Fibroblast of skin of right quadriceps (primary cell): ENCODE measurements at regions not wholly inside any gene's neighbourhood (a gene's known extent, or its start where the extent isn't known, plus 50 kb on each side); places are given as distances from the start of the nearest gene placed in this dataset.
A peak's percentile ranks its signal among the peaks of the same experiment; 100 is the strongest.
"Not testable (repeated sequence)": the region's sequence is repeated elsewhere in the genome, so short reads cannot be mapped to it uniquely, and the experiment has no call there.

Experiments used
- DNase-seq: peaks from one replicate; pipeline ENCODE4 v3.0.0-alpha.2; 2013

DNA sequence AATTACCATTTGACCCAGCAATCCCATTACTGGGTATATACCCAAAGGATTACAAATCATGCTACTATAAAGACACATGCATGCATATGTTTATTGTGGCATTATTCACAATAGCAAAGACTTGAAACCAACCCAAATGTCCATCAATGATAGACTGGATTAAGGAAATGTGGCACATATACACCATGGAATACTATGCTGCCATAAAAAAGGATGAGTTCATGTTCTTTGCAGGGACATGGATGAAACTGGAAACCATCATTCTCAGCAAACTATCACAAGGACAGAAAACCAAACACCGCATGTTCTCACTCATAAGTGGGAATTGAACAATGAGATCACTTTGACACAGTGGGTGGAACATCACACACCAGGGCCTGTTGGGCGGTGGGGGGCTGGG is 83.9 kb upstream of the MAP3K1 start:
- not testable (repeated sequence) for DNase-seq

- DNase-seq, result no peak
Measured at GRCh38 chr5:56729488-56729887, 85.9 kb upstream of the MAP3K1 start.

DNA sequence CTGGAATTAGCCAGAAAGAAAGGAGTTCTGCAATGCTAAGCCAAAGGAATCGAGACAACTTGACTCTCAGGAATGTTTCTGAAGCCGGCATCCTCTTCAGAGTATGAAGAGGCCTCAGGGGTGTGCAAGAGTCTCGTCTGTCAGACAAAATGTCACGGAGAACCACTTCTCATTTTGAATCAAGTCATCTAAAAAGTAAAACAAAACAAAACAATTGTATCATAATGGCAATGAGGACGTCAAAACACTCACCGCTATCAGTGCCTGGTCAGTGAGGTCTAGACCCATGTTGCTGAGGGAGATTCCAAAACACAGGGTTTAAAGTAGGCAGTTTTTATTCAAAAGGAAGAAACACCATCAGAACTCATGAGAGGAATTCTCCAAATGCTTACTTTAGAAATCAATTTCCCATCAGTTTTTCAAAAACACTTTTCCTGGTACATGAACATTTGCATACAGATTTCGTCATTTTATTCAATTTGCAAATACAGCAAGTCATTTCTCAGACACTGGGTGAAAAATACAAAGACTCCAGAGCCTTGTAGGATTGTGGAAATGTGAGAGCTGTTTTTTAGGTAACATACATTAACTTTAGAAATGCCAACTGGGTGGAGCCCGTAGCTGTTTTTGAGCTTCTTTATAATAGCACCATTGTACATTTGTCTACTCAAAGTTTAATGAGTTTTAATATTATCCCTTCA is 89.5 kb upstream of the MAP3K1 start:
- DNase-seq, result no peak

DNA sequence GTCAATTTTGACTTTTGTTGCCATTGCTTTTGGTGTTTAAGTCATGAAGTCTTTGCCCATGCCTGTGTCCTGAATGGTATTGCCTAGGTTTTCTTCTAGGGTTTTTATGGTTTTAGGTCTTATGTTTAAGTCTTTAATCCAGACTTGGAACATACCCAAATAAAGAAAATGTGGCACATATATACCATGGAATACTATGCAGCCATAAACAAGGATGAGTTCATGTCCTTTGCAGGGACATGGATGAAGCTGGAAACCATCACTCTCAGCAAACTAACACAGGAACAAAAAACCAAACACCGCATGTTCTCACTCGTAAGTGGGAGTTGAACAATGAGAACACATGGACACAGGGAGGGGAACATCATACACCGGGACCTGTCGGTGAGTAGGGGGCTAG is 90.5 kb upstream of the MAP3K1 start:
- DNase-seq, result not testable (repeated sequence)

GRCh38 chr5:56722317-56722716 is 93.0 kb upstream of the MAP3K1 start:
- DNase-seq, result no peak

GRCh38 chr5:56717253-56717987 is 97.9 kb upstream of the MAP3K1 start:
- no peak for DNase-seq

DNA sequence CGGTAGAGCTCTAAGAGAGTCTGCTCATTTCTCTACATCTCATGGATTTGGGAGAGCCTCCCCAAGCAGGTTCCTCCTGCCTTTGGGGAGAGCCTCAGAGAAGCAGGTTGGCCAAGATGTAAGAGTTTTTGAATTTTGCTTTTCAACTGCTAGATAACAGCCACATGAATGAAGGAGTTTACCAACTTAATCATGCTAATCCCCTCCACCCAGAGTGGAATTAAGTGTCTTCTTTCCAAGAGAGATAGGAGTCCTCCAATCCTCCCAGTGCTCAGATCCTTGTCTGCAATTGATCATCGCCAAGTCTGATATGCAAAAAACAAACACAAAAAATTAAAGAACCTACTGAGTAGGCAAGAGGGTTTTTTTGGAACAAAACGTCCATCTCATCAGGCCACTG is 99.4 kb upstream of the MAP3K1 start:
- DNase-seq, result no peak

GRCh38 chr5:56712895-56713591 is 102.3 kb upstream of the MAP3K1 start:
- no peak for DNase-seq

- DNase-seq, result peak; percentile 92
Measured at GRCh38 chr5:56710826-56711590, 104.3 kb upstream of the MAP3K1 start.

GRCh38 chr5:56706504-56706903 is 108.8 kb upstream of the MAP3K1 start:
- DNase-seq, result no peak

DNA sequence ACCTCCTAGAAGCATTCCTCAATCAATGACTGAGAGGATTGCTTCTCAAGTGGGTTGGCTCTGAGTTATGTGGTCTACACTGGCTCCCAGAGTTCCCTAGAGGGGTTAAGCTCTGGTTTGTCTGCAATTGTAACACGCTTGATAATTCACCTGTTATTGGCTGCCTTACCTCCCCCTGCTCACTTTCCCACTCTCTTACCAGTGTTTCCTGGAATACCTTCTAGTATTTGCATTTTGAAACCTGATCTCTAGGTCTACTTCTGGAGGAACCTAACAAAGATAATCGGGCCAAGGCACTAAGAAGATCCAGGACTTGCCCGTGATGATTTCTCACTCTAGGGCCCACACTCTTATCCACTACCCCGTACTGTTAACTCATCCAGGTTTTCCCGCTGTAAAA is 110.1 kb upstream of the MAP3K1 start:
- no peak for DNase-seq

- DNase-seq, result no peak
Measured at GRCh38 chr5:56703952-56704351, 111.4 kb upstream of the MAP3K1 start.

GRCh38 chr5:56700711-56701110 is 114.6 kb upstream of the MAP3K1 start:
- DNase-seq, result no peak

DNA sequence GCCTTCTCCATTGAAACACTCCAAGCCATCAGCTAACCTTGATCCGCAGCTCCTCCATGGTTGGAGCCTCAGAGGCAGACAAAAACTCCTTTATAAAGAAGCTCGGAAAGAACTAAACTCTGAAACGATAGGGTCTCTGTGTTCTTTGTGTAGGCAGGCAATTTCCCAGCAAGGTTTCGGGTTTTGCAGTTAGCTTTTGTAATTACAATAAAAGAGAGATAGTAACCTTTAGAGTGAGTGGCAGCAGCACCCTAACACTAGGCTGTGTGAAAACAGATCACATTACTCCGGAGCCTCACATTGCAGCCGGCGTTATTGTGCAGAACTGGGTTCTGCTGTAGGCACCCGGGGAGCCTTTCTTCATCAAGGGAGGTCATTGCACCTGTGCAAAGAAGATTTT is 115.8 kb upstream of the MAP3K1 start:
- no peak for DNase-seq

- no peak for DNase-seq
Measured at GRCh38 chr5:56698463-56699381, 116.6 kb upstream of the MAP3K1 start.

DNA sequence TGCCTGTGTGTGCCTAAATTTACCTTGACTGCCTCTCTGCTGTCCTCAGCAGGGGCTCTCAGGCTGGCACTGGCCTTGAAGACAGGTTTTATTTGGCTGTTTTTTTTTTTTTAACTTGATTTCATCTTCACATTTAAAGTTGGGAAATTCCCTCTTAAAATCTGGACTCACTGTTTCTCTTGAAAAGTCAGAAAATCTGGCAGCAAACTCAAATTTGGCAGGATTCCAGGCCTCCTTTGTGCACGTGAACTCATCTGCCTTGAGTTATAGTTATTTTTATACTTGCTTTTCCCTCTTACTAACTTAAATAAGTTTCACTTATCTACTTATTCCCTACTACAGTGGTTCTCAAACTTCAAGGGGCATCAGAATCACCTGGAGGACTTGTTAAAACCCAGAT is 118.4 kb upstream of the MAP3K1 start:
- DNase-seq, result peak; percentile 76

DNA sequence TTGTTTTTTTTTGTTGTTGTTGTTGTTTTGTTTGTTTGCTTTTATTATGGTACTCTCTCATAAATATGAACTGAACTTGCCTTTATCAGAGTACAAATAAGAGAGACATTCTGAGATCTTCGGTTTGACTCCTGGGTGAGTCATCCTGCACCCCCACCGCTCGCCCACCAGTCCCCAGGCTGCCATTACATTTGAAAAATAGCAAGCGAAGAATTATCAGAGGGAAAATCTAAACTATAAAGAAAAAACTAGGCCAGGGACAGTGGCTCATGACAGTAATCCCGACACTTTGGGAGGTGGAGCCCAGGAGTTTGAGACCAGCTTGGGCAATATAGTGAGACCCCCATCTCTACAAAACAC is 122.1 kb upstream of the MAP3K1 start:
- DNase-seq, result no peak

DNA sequence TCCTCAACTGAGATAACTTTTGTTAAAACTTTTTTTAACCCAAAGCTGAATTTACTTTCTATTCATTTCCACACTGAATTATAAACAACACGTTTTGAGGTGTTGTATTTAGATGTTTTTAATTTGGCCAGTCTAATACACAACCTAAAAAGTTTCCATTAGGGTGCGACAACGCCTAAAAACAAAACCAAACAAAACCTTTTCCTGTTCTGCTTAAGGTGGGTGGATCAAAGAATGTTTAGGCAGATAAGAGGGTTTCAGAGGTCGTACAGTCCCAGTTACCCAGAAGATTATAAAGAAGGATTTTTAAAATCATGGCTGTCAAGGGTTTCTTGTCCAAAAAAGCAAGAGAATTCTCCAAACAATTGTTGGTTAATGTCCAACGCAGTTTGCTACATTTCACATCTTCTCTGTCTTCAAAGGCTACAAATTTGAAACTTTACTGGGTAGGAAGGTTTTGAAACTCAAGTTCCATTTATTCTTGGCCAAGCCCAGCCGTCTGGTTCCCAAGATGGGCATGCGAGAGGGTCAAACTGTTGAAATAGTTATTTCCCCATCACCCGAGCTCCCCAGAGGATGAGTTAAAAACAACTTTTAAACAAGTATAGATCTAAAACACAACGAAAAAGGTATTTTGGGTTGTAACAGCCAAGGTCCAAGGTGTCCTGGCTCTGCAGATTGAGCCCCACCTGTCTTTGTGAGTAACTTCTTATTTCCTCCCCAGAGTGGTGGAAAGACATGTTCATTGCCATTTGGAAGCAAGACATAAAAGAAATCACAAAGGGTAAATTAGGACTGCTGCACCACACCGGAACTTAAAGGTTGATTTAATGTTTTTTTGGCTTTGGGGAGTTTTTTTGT is 122.8 kb upstream of the MAP3K1 start:
- DNase-seq, result no peak

GRCh38 chr5:56688402-56688801 is 126.9 kb upstream of the MAP3K1 start:
- DNase-seq, result no peak

- no peak for DNase-seq
Measured at GRCh38 chr5:56686337-56687195, 128.8 kb upstream of the MAP3K1 start.
